ENCODE measurements at regions not wholly inside any gene's neighbourhood (a gene's known extent, or its start where the extent isn't known, plus 50 kb on each side); places are given as distances from the start of the nearest gene placed in this dataset.

- TF ChIP-seq, protein P1, sequence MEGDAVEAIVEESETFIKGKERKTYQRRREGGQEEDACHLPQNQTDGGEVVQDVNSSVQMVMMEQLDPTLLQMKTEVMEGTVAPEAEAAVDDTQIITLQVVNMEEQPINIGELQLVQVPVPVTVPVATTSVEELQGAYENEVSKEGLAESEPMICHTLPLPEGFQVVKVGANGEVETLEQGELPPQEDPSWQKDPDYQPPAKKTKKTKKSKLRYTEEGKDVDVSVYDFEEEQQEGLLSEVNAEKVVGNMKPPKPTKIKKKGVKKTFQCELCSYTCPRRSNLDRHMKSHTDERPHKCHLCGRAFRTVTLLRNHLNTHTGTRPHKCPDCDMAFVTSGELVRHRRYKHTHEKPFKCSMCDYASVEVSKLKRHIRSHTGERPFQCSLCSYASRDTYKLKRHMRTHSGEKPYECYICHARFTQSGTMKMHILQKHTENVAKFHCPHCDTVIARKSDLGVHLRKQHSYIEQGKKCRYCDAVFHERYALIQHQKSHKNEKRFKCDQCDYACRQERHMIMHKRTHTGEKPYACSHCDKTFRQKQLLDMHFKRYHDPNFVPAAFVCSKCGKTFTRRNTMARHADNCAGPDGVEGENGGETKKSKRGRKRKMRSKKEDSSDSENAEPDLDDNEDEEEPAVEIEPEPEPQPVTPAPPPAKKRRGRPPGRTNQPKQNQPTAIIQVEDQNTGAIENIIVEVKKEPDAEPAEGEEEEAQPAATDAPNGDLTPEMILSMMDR (IDR thresholded peaks at IDR 0.05): no peak
- no peak for TF ChIP-seq POLR2A (IDR thresholded peaks at IDR 0.05)
- no peak for TF ChIP-seq POLR2AphosphoS5 (IDR thresholded peaks at IDR 0.05)
These were observed 991.7 kb downstream of the DIAPH3 start for GRCh38 chr13:59172076-59172475.

Data from prostate gland (tissue), 2 donors.